Mesendoderm (in vitro differentiated cells): ENCODE measurements at regions not wholly inside any gene's neighbourhood (a gene's known extent, or its start where the extent isn't known, plus 50 kb on each side); places are given as distances from the start of the nearest gene placed in this dataset.

ENCODE experiments used
- DNase-seq: peaks from one replicate; pipeline ENCODE4 v3.0.0; 2013
- H2AK5ac ChIP-seq: 2 replicates; pipeline ENCODE4 v1.6.1; 2013; ENCODE audit warnings: low read length, inconsistent platforms
- H2BK120ac ChIP-seq: 2 replicates; pipeline ENCODE4 v1.6.1; 2013; ENCODE audit warnings: low read depth, mild to moderate bottlenecking, low read length, moderate library complexity, mixed read lengths
- H2BK15ac ChIP-seq: replicated peaks from 2 replicates; pipeline ENCODE4 v1.6.1; 2013; ENCODE audit warnings: low read depth, mild to moderate bottlenecking, moderate library complexity
- H2BK5ac ChIP-seq: 2 replicates; pipeline ENCODE4 v1.6.1; 2013; ENCODE audit warnings: low read length, inconsistent platforms
- H3K18ac ChIP-seq: 2 replicates; pipeline ENCODE4 v1.6.1; 2013; ENCODE audit warnings: mild to moderate bottlenecking, low read length, mixed read lengths
- H3K23ac ChIP-seq: one replicate; pipeline ENCODE4 v1.6.1; 2013; ENCODE audit warnings: low read length
- H3K27ac ChIP-seq: 2 replicates; pipeline ENCODE4 v1.5.1; 2013; ENCODE audit warnings: low read depth, mild to moderate bottlenecking, inconsistent platforms, low read length, moderate library complexity
- H3K27me3 ChIP-seq: 2 replicates; pipeline ENCODE4 v1.6.1; 2013; ENCODE audit warnings: low read length, control low read depth, mild to moderate bottlenecking, inconsistent platforms; ENCODE audit not compliant: insufficient read depth, poor library complexity
- H3K36me3 ChIP-seq: 2 replicates; pipeline ENCODE4 v1.6.1; 2013; ENCODE audit warnings: low read length, inconsistent platforms; ENCODE audit not compliant: control insufficient read depth, insufficient read depth
- H3K4ac ChIP-seq: one replicate; pipeline ENCODE4 v1.6.1; 2013; ENCODE audit warnings: low read depth, mild to moderate bottlenecking, low read length, moderate library complexity
- H3K4me1 ChIP-seq: 2 replicates; pipeline ENCODE4 v1.6.1; 2013; ENCODE audit warnings: low read depth, low read length, inconsistent platforms; ENCODE audit not compliant: control insufficient read depth
- H3K4me2 ChIP-seq: 2 replicates; pipeline ENCODE4 v1.6.1; 2013; ENCODE audit warnings: low read length
- H3K4me3 ChIP-seq: 2 replicates; pipeline ENCODE4 v1.5.1; 2013; ENCODE audit warnings: mild to moderate bottlenecking, low read length
- H3K56ac ChIP-seq: one replicate; pipeline ENCODE4 v1.6.1; 2013; ENCODE audit warnings: low read length
- H3K79me1 ChIP-seq: 2 replicates; pipeline ENCODE4 v1.6.1; 2013; ENCODE audit warnings: low read length, inconsistent platforms
- H3K79me2 ChIP-seq: 2 replicates; pipeline ENCODE4 v1.6.1; 2013; ENCODE audit warnings: mild to moderate bottlenecking, low read length; ENCODE audit not compliant: control insufficient read depth, insufficient read depth
- H3K9ac ChIP-seq: 2 replicates; pipeline ENCODE4 v1.6.1; 2013; ENCODE audit warnings: low read length, inconsistent platforms
- H4K5ac ChIP-seq: one replicate; pipeline ENCODE4 v1.6.1; 2013; ENCODE audit warnings: low read length
- H4K8ac ChIP-seq: one replicate; pipeline ENCODE4 v1.6.1; 2013; ENCODE audit warnings: low read depth, mild to moderate bottlenecking, control low read depth, low read length, moderate library complexity
- WGBS: extraction: QIAGEN DNeasy Blood & Tissue Kit; methylation state at CpG from one replicate; pipeline ENCODE4 v1.1.7; 2013; ENCODE audit warnings: low lambda C conversion rate, missing lambda C conversion rate; ENCODE audit not compliant: insufficient coverage; ENCODE audit errors: extremely low coverage; 5-methylcytosine and 5-hydroxymethylcytosine counted together

GRCh38 chr2:128738446-128739110 is 419.9 kb upstream of the HS6ST1 start:
- WGBS: no CpG with 5 or more reads among the region's 8 CpGs
- Histone ChIP-seq H2BK5ac (no peak overlapping the region), H3K79me1 (no peaks in the 10 kb centered on the region), H3K4ac (no peak overlapping the region), H3K4me3 (no peak overlapping the region), H3K9ac (no peak overlapping the region), H3K18ac (no peak overlapping the region), H2BK120ac (no peak overlapping the region), H2BK15ac (no peak overlapping the region), H3K4me2 (no peak overlapping the region), H3K23ac (no peak overlapping the region), H3K79me2 (no peaks in the 10 kb centered on the region), H2AK5ac (no peak overlapping the region), H3K27me3 (no peaks in the 10 kb centered on the region), H3K36me3 (no peaks in the 10 kb centered on the region), H3K56ac (no peak overlapping the region), H3K4me1 (no peaks in the 10 kb centered on the region), H4K5ac (no peak overlapping the region), H3K27ac (no peak overlapping the region), H4K8ac (no peak overlapping the region)
- no peak for DNase-seq

- no peaks in the 10 kb centered on the region for H3K79me1 ChIP-seq
- no peak overlapping the region for H3K56ac ChIP-seq
- no peak overlapping the region for H3K4ac ChIP-seq
- H3K27me3 ChIP-seq: no peaks in the 10 kb centered on the region
- H2BK120ac ChIP-seq: no peak overlapping the region
- no peak overlapping the region for H3K27ac ChIP-seq
- no peak overlapping the region for H2AK5ac ChIP-seq
- no peaks in the 10 kb centered on the region for H3K4me1 ChIP-seq
- H3K79me2 ChIP-seq: no peaks in the 10 kb centered on the region
- H3K36me3 ChIP-seq: no peaks in the 10 kb centered on the region
- H3K4me3 ChIP-seq: no peak overlapping the region
- no peak overlapping the region for H3K23ac ChIP-seq
- no peak overlapping the region for H2BK15ac ChIP-seq
- H3K18ac ChIP-seq: no peak overlapping the region
- no peak overlapping the region for H2BK5ac ChIP-seq
- WGBS: no CpG with 5 or more reads among the region's 3 CpGs
- H3K9ac ChIP-seq: no peak overlapping the region
- H4K5ac ChIP-seq: no peak overlapping the region
- no peak for DNase-seq
- H4K8ac ChIP-seq: no peak overlapping the region
- H3K4me2 ChIP-seq: no peak overlapping the region
These were observed 423.8 kb upstream of the HS6ST1 start for GRCh38 chr2:128742467-128742866.

- Histone ChIP-seq H4K5ac (no peak overlapping the region), H3K4ac (no peak overlapping the region), H2BK15ac (no peak overlapping the region), H3K4me2 (no peak overlapping the region), H3K56ac (no peak overlapping the region), H4K8ac (no peak overlapping the region), H3K36me3 (no peaks in the 10 kb centered on the region), H3K4me3 (no peak overlapping the region), H3K18ac (no peak overlapping the region), H3K23ac (no peak overlapping the region), H2AK5ac (no peak overlapping the region), H3K79me2 (no peaks in the 10 kb centered on the region), H2BK120ac (no peak overlapping the region), H3K79me1 (no peaks in the 10 kb centered on the region), H3K27me3 (no peaks in the 10 kb centered on the region), H2BK5ac (no peak overlapping the region), H3K27ac (no peak overlapping the region), H3K9ac (no peak overlapping the region), H3K4me1 (no peaks in the 10 kb centered on the region)
- no peak for DNase-seq
These were observed 427.3 kb upstream of the HS6ST1 start for GRCh38 chr2:128745946-128746345.

GRCh38 chr2:128746356-128746755 is 427.7 kb upstream of the HS6ST1 start:
- Histone ChIP-seq H3K18ac (no peak overlapping the region), H4K5ac (no peak overlapping the region), H2BK5ac (no peak overlapping the region), H3K4me1 (no peaks in the 10 kb centered on the region), H3K56ac (no peak overlapping the region), H3K79me1 (no peaks in the 10 kb centered on the region), H2BK120ac (no peak overlapping the region), H3K36me3 (no peaks in the 10 kb centered on the region), H4K8ac (no peak overlapping the region), H2AK5ac (no peak overlapping the region), H3K79me2 (no peaks in the 10 kb centered on the region), H3K4ac (no peak overlapping the region), H3K4me2 (no peak overlapping the region), H3K4me3 (no peak overlapping the region), H3K27me3 (no peaks in the 10 kb centered on the region), H3K23ac (no peak overlapping the region), H3K9ac (no peak overlapping the region), H3K27ac (no peak overlapping the region), H2BK15ac (no peak overlapping the region)
- no peak for DNase-seq
- no CpG with 5 or more reads among the region's 5 CpGs for WGBS

GRCh38 chr2:128748336-128748735 is 429.7 kb upstream of the HS6ST1 start:
- Histone ChIP-seq H3K4me2 (no peak overlapping the region), H2AK5ac (no peak overlapping the region), H2BK15ac (no peak overlapping the region), H4K5ac (no peak overlapping the region), H3K79me1 (no peaks in the 10 kb centered on the region), H3K27me3 (no peaks in the 10 kb centered on the region), H4K8ac (no peak overlapping the region), H3K36me3 (no peaks in the 10 kb centered on the region), H2BK5ac (no peak overlapping the region), H3K4ac (no peak overlapping the region), H3K56ac (no peak overlapping the region), H3K18ac (no peak overlapping the region), H3K23ac (no peak overlapping the region), H3K9ac (no peak overlapping the region), H3K4me3 (no peak overlapping the region), H3K79me2 (no peaks in the 10 kb centered on the region), H2BK120ac (no peak overlapping the region), H3K4me1 (no peaks in the 10 kb centered on the region), H3K27ac (no peak overlapping the region)
- DNase-seq: no peak
- no CpG with 5 or more reads among the region's 10 CpGs for WGBS
